ENCODE measurements at regions not wholly inside any gene's neighbourhood (a gene's known extent, or its start where the extent isn't known, plus 50 kb on each side); places are given as distances from the start of the nearest gene placed in this dataset.
"Not testable (repeated sequence)": the region's sequence is repeated elsewhere in the genome, so short reads cannot be mapped to it uniquely, and the experiment has no call there.

DNA sequence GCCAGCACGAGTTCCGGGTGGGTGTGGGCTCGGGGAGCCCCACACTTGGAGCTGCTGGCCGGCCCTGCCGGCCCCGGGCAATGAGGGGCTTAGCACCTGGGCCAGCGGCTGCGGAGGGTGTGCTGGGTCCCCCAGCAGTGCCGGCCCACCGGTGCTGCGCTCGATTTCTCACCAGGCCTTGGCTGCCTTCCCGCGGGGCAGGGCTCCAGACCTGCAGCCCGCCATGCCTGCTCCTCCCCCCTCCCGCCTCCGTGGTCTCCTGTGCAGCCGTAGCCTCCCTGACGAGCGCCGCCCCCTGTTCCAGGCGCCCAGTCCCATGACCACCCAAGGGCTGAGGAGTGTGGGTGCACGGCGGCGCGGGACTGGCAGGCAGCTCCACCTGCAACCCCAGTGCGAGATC lies 1103.1 kb downstream of the OTOL1 start:
- not testable (repeated sequence) for H3K27me3 Mint-ChIP-seq, H3K4me1 Mint-ChIP-seq
- POLR2A ChIA-PET = interaction anchor here (0.6 kb wide), 1 partner anchor 679 kb away, joined by 3 read pairs; no protein-coding TSS in a partner anchor

GRCh38 chr3:162601101-162601670 lies 1104.6 kb downstream of the OTOL1 start:
- H3K36me3 Mint-ChIP-seq = no peaks in the 10 kb centered on the region
- POLR2A ChIA-PET = no interaction called here
- ATAC-seq = no peak
- DNase-seq = no peak
- H3K27me3 Mint-ChIP-seq = peaks cover 0 to 3% (median 0%) of the 10 kb centered on the region in 5 donors
- no peak overlapping the region for H3K27ac Mint-ChIP-seq
- no peaks in the 10 kb centered on the region for H3K4me1 Mint-ChIP-seq
- H3K9me3 Mint-ChIP-seq = peaks cover 0 to 23% (median 9%) of the 10 kb centered on the region in 9 donors
- no peak overlapping the region for H3K4me3 Mint-ChIP-seq

More for the DNA sequence above, 1103.1 kb downstream of the OTOL1 start:
- not testable (repeated sequence) for DNase-seq, H3K4me3 Mint-ChIP-seq, H3K36me3 Mint-ChIP-seq, ATAC-seq, H3K27ac Mint-ChIP-seq
- H3K9me3 Mint-ChIP-seq = peaks cover 0 to 23% (median 9%) of the 10 kb centered on the region in 9 donors

GRCh38 chr3:162602619-162603018 lies 1106.0 kb downstream of the OTOL1 start:
- POLR2A ChIA-PET = no interaction called here
- Mint-ChIP-seq H3K27ac (no peak overlapping the region), H3K4me1 (no peaks in the 10 kb centered on the region), H3K36me3 (no peaks in the 10 kb centered on the region), H3K4me3 (no peak overlapping the region), H3K27me3 (peaks cover 0 to 3% (median 0%) of the 10 kb centered on the region in 5 donors), H3K9me3 (peaks cover 0 to 30% (median 9%) of the 10 kb centered on the region in 9 donors)
- ATAC-seq (no peak), DNase-seq (no peak)

- H3K27ac Mint-ChIP-seq = no peak overlapping the region
- no peak overlapping the region for H3K4me3 Mint-ChIP-seq
- no peak for DNase-seq
- H3K4me1 Mint-ChIP-seq = no peaks in the 10 kb centered on the region
- POLR2A ChIA-PET = no interaction called here
- ATAC-seq = no peak
- H3K27me3 Mint-ChIP-seq = no peaks in the 10 kb centered on the region
- peaks cover 0 to 36% (median 5%) of the 10 kb centered on the region in 9 donors for H3K9me3 Mint-ChIP-seq
- no peaks in the 10 kb centered on the region for H3K36me3 Mint-ChIP-seq
Measured at GRCh38 chr3:162605651-162606204, 1109.1 kb downstream of the OTOL1 start.

- Mint-ChIP-seq H3K4me3 (no peak overlapping the region), H3K27me3 (no peaks in the 10 kb centered on the region), H3K9me3 (peaks cover 0 to 17% (median 3%) of the 10 kb centered on the region in 9 donors), H3K36me3 (no peaks in the 10 kb centered on the region), H3K4me1 (no peaks in the 10 kb centered on the region), H3K27ac (no peak overlapping the region)
- DNase-seq (no peak), ATAC-seq (no peak)
- POLR2A ChIA-PET = no interaction called here
Measured at GRCh38 chr3:162610261-162610660, 1113.7 kb downstream of the OTOL1 start.

DNA sequence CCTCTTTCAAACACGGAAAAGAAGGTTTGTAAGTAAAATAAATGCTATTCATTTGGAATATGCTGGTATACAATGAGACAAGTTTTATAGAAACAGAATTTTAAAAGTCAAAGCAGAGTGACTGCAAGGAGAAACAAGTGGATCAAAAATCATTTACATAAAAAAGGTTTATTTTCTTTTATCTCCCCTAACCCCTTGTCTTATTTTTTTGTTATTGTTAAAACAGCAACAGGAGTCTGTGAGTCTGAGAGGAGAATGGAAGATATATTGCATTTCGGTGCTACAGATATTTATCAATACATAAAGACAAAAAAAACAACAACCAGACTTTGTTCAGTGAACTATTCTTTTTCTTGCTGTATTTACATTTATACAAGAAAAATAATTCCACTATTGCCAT lies 1116.4 kb downstream of the OTOL1 start:
- Mint-ChIP-seq H3K27ac (no peak overlapping the region), H3K4me3 (no peak overlapping the region), H3K27me3 (no peaks in the 10 kb centered on the region), H3K4me1 (no peaks in the 10 kb centered on the region), H3K36me3 (no peaks in the 10 kb centered on the region), H3K9me3 (peaks cover 0 to 10% (median 0%) of the 10 kb centered on the region in 9 donors)
- DNase-seq (no peak), ATAC-seq (no peak)
- POLR2A ChIA-PET = no interaction called here

GRCh38 chr3:162626172-162626571 lies 1129.6 kb downstream of the OTOL1 start:
- H3K27ac Mint-ChIP-seq = no peak overlapping the region
- no peaks in the 10 kb centered on the region for H3K4me1 Mint-ChIP-seq
- H3K4me3 Mint-ChIP-seq = no peak overlapping the region
- POLR2A ChIA-PET = no interaction called here
- DNase-seq (no peak), ATAC-seq (no peak)
- no peaks in the 10 kb centered on the region for H3K27me3 Mint-ChIP-seq
- peaks cover 4 to 21% (median 12%) of the 10 kb centered on the region in 9 donors for H3K9me3 Mint-ChIP-seq
- peaks cover 0 to 17% (median 0%) of the 10 kb centered on the region in 3 donors for H3K36me3 Mint-ChIP-seq

DNA sequence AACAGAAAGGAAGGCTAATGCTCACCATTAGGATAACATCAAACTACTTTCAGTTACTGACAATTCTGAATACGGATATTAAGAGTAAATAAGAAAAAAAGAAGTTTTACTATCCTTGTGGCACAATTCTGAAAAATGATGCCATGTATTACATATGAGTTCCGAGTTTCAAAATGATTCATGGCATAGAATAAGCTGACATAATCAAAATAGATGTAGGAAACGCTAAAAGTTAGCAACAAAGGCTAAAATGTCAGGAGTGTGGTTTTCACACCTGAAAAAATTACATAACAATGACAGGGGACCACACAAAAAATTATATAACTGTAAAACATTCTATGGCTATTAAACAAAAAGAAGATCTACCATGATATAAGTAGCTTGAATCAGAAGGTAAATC lies 1131.9 kb downstream of the OTOL1 start:
- Mint-ChIP-seq H3K4me1 (no peaks in the 10 kb centered on the region), H3K9me3 (peaks cover 0 to 11% (median 4%) of the 10 kb centered on the region in 9 donors), H3K4me3 (no peak overlapping the region), H3K27ac (no peak overlapping the region), H3K27me3 (no peaks in the 10 kb centered on the region), H3K36me3 (peaks cover 0 to 3% (median 0%) of the 10 kb centered on the region in 3 donors)
- POLR2A ChIA-PET = no interaction called here
- DNase-seq (no peak), ATAC-seq (no peak)

DNA sequence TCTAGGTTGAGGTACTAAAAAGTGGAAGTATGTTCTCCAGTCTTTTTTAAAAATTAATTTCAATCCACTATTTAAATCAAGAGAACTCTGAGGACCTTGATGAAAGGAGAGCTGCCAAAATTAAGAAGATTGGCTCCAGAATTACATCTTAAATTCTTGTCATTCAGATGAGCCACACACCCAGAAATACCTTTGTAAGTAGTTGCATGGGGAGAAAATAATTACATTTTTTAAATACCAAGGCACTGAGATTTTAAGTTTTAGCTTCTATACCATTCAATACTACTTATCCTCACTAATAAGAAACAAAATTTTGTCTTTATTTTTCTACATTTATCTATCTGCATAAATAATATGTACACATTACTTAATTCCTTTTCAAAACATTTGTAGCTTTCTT lies 1132.8 kb downstream of the OTOL1 start:
- DNase-seq (no peak), ATAC-seq (no peak)
- H3K4me3 Mint-ChIP-seq = no peak overlapping the region
- POLR2A ChIA-PET = no interaction called here
- no peaks in the 10 kb centered on the region for H3K27me3 Mint-ChIP-seq
- H3K36me3 Mint-ChIP-seq = no peaks in the 10 kb centered on the region
- no peaks in the 10 kb centered on the region for H3K4me1 Mint-ChIP-seq
- H3K27ac Mint-ChIP-seq = no peak overlapping the region
- H3K9me3 Mint-ChIP-seq = peaks cover 0 to 11% (median 1%) of the 10 kb centered on the region in 9 donors

GRCh38 chr3:162632672-162633071 lies 1136.1 kb downstream of the OTOL1 start:
- H3K4me1 Mint-ChIP-seq = no peaks in the 10 kb centered on the region
- POLR2A ChIA-PET = no interaction called here
- H3K9me3 Mint-ChIP-seq = peaks cover 0 to 6% (median 0%) of the 10 kb centered on the region in 9 donors

DNA sequence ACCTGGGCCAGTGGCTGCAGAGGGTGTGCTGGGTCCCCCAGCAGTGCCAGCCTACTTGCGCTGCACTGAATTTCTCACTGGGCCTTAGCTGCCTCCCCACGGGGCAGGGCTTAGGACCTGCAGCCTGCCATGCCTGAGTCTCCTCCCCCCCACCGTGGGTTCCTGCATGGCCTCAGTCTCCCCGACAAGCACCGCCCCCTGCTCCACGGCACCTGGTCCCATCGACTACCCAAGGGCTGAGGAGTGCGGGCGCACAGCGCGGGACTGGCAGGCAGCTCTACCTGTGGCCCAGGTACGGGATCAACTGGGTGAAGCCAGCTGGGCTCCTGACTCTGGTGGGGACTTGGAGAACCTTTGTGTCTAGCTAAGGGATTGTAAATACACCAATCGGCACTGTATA lies 1143.6 kb downstream of the OTOL1 start:
- not testable (repeated sequence) for DNase-seq, H3K36me3 Mint-ChIP-seq, H3K4me3 Mint-ChIP-seq

More at GRCh38 chr3:162632672-162633071, 1136.1 kb downstream of the OTOL1 start:
- no peak overlapping the region for H3K4me3 Mint-ChIP-seq
- ATAC-seq (no peak), DNase-seq (no peak)
- H3K36me3 Mint-ChIP-seq = no peaks in the 10 kb centered on the region
- no peaks in the 10 kb centered on the region for H3K27me3 Mint-ChIP-seq
- H3K27ac Mint-ChIP-seq = no peak overlapping the region

DNA sequence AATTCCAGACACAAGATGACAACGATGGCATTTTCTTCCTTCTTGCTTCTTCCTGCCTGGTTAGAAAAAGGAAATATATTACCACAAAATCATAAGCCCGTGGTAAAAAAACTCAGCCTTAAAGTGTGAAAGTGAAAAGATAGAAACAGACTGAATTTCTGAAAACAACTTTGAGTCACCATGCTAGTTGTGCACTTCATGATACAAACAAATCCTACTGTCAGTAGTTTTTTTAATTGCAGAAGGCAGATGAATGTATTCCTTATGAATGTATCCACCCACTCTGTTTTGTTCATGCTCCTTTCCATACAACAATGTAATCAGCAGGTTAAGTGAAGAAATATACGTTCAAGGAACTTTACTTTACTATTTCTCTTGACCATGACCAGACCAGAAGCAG lies 1144.7 kb downstream of the OTOL1 start:
- no peak for DNase-seq
- Mint-ChIP-seq H3K36me3 (no peaks in the 10 kb centered on the region), H3K9me3 (peaks cover 0 to 5% (median 0%) of the 10 kb centered on the region in 9 donors), H3K27me3 (no peaks in the 10 kb centered on the region), H3K4me3 (no peak overlapping the region), H3K27ac (no peak overlapping the region), H3K4me1 (no peaks in the 10 kb centered on the region)
- ATAC-seq = no peak
- POLR2A ChIA-PET = no interaction called here

More for the DNA sequence above, 1143.6 kb downstream of the OTOL1 start:
- not testable (repeated sequence) for ATAC-seq, H3K27ac Mint-ChIP-seq, H3K4me1 Mint-ChIP-seq, H3K9me3 Mint-ChIP-seq, H3K27me3 Mint-ChIP-seq
- POLR2A ChIA-PET = interaction anchor here (0.6 kb wide), 1 partner anchor 126 kb away, joined by 3 read pairs; no protein-coding TSS in a partner anchor

GRCh38 chr3:162641907-162642306 lies 1145.3 kb downstream of the OTOL1 start:
- H3K27me3 Mint-ChIP-seq = no peaks in the 10 kb centered on the region
- POLR2A ChIA-PET = no interaction called here
- peaks cover 0 to 8% (median 4%) of the 10 kb centered on the region in 9 donors for H3K9me3 Mint-ChIP-seq
- H3K36me3 Mint-ChIP-seq = no peaks in the 10 kb centered on the region
- no peaks in the 10 kb centered on the region for H3K4me1 Mint-ChIP-seq
- no peak overlapping the region for H3K4me3 Mint-ChIP-seq
- no peak for ATAC-seq
- no peak for DNase-seq
- no peak overlapping the region for H3K27ac Mint-ChIP-seq

DNA sequence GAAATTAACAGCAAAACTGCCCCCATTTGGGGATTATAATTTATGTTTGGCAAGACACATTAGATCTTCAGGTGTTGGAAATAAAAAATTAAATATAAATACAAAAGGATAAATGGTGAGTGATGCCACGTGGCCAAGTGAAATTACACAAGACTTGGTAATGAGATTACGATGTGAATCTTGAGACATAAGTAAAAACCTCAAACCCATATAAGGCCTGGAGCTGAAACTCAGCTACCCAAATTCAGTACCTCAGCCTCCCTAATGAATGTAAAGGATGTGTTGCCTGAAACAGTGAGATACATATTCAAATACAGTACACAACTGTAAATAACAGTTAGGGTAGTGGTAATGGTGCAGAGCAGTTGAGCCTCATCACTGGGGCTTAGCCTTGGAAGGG lies 1146.6 kb downstream of the OTOL1 start:
- no peaks in the 10 kb centered on the region for H3K4me1 Mint-ChIP-seq
- ATAC-seq (no peak), DNase-seq (no peak)
- H3K4me3 Mint-ChIP-seq = no peak overlapping the region
- H3K27ac Mint-ChIP-seq = no peak overlapping the region
- POLR2A ChIA-PET = no interaction called here
- H3K36me3 Mint-ChIP-seq = peaks cover 0 to 2% (median 0%) of the 10 kb centered on the region in 3 donors
- H3K27me3 Mint-ChIP-seq = no peaks in the 10 kb centered on the region
- peaks cover 0 to 15% (median 5%) of the 10 kb centered on the region in 9 donors for H3K9me3 Mint-ChIP-seq

Data from naive thymus-derived CD8-positive, alpha-beta T cell (primary cell).